ENCODE measurements at regions not wholly inside any gene's neighbourhood (a gene's known extent, or its start where the extent isn't known, plus 50 kb on each side); places are given as distances from the start of the nearest gene placed in this dataset.
"Not testable (repeated sequence)": the region's sequence is repeated elsewhere in the genome, so short reads cannot be mapped to it uniquely, and the experiment has no call there.

DNA sequence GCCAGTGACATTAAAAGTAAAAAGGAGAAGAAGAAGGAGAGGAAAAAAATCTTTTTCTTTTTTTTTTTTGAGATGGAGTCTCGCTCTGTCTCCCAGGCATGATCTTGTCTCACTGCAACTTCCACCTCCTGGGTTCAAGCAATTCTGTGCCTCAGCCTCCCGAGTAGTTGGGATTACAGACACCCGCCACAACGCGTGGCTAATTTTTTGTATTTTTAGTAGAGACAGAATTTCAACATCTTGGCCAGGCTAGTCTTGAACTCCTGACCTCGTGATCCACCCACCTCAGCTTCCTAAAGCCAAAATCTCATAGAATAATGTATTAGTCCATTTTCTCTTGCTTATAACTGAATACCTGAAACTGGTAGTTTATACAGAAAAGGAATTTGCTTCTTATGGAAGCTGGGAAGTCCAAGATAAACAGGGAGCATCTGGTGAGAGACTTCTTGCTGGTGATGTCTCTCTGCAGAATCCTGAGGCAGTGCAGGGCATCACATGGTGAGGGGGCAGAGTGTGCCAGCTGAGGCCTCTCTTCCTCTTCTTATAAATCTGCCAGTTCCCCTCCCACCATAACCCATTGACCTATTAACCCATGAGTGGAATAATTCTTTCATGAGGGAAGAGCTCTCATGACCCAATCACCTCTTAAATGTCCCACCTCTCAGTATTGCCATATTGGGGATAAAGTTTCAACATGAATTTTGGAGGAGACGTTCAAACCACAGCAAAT, 466.3 kb downstream of the GADD45G start:
- TF ChIP-seq, protein P1, sequence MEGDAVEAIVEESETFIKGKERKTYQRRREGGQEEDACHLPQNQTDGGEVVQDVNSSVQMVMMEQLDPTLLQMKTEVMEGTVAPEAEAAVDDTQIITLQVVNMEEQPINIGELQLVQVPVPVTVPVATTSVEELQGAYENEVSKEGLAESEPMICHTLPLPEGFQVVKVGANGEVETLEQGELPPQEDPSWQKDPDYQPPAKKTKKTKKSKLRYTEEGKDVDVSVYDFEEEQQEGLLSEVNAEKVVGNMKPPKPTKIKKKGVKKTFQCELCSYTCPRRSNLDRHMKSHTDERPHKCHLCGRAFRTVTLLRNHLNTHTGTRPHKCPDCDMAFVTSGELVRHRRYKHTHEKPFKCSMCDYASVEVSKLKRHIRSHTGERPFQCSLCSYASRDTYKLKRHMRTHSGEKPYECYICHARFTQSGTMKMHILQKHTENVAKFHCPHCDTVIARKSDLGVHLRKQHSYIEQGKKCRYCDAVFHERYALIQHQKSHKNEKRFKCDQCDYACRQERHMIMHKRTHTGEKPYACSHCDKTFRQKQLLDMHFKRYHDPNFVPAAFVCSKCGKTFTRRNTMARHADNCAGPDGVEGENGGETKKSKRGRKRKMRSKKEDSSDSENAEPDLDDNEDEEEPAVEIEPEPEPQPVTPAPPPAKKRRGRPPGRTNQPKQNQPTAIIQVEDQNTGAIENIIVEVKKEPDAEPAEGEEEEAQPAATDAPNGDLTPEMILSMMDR (IDR thresholded peaks at IDR 0.05; ENCODE audit: low read depth, low read length), result no peak
- CTCF ChIA-PET, result no interaction called here

GRCh38 chr9:90073186-90073945, 468.6 kb downstream of the GADD45G start:
- TF ChIP-seq, protein P1 (IDR thresholded peaks at IDR 0.05; ENCODE audit: low read depth, low read length), result no peak
- no peak overlapping the region for H3K27ac ChIP-seq (ENCODE audit: low read depth, low read length)
- H3K4me3 ChIP-seq (ENCODE audit: low read depth, low read length), result no peak overlapping the region
- DNase-seq (ENCODE audit: low read depth, low spot score), result no peak
- POLR2A ChIA-PET, result no interaction called here
- H3K27me3 ChIP-seq (ENCODE audit: control insufficient read depth, insufficient read depth, low read length), result peaks cover 2% of the 10 kb centered on the region
- CTCF ChIA-PET, result no interaction called here
- no peaks in the 10 kb centered on the region for H3K9me3 ChIP-seq (ENCODE audit: control insufficient read depth, insufficient read depth, low read length)

More for the DNA sequence above, 466.3 kb downstream of the GADD45G start:
- Histone ChIP-seq H3K27me3 (ENCODE audit: control insufficient read depth, insufficient read depth, low read length) (peaks cover 2% of the 10 kb centered on the region), H3K9me3 (ENCODE audit: control insufficient read depth, insufficient read depth, low read length) (no peaks in the 10 kb centered on the region), H3K4me3 (ENCODE audit: low read depth, low read length) (no peak overlapping the region), H3K27ac (ENCODE audit: low read depth, low read length) (no peak overlapping the region)
- POLR2A ChIA-PET, result no interaction called here
- no peak for DNase-seq (ENCODE audit: low read depth, low spot score)

DNA sequence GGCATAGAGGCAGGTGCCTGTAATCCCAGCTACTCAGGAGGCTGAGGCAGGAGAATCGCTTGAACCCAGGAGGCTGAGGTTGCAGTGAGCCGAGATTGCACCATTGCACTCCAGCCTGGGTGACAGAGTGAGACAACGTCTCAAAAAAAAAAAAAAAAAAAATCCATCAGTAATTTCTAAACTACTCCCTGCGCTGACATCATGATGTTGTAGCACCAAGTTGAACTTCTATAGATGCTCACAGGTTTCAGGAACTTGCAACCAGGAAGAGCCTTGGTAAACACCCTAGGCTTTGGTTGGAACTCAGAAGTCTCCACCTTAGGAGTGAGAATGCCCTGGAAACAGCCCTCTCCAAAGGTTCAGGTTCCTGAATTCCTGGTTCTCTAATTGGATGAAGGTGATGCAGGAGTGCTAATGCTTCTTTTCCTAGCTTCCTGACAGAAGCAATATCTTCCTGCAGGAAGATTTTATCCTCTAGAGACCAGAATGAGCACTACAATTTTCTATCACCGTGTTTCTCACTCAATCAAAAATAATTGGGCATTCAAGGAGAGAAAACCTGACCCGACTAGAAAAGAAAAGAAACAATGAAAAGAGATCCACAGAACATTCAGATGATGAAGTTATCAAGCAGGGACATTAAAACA, 469.6 kb downstream of the GADD45G start:
- CTCF ChIA-PET, result no interaction called here
- TF ChIP-seq, protein P1 (IDR thresholded peaks at IDR 0.05; ENCODE audit: low read depth, low read length), result no peak

DNA sequence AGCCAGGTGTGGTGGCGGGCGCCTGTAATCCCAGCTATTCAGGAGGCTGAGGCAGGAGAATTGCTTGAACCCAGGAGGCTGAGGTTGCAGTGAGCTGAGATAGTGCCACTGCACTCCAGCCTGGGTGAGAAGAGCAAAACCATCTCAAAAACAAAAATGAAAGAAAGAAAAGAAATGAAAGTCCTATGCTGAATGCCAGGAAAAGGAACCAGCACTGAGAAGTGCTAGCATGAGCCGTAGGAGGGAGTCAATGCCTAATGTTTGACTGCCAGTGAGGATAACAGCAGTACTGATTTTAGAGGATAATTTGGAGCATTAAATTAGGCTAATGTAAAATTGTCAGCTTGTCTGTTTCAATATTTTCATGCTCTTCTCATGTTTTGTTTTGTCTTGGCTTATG, 472.8 kb downstream of the GADD45G start:
- H3K27me3 ChIP-seq (ENCODE audit: control insufficient read depth, insufficient read depth, low read length); H3K27ac ChIP-seq (ENCODE audit: low read depth, low read length); H3K9me3 ChIP-seq (ENCODE audit: control insufficient read depth, insufficient read depth, low read length); CTCF ChIA-PET; DNase-seq (ENCODE audit: low read depth, low spot score); H3K4me3 ChIP-seq (ENCODE audit: low read depth, low read length); POLR2A ChIA-PET: not testable (repeated sequence)

More for the DNA sequence above, 469.6 kb downstream of the GADD45G start:
- DNase-seq (ENCODE audit: low read depth, low spot score), result no peak
- POLR2A ChIA-PET, result no interaction called here
- H3K9me3 ChIP-seq (ENCODE audit: control insufficient read depth, insufficient read depth, low read length), result no peaks in the 10 kb centered on the region
- no peak overlapping the region for H3K27ac ChIP-seq (ENCODE audit: low read depth, low read length)
- peaks cover 2% of the 10 kb centered on the region for H3K27me3 ChIP-seq (ENCODE audit: control insufficient read depth, insufficient read depth, low read length)
- no peak overlapping the region for H3K4me3 ChIP-seq (ENCODE audit: low read depth, low read length)

GRCh38 chr9:90078988-90079421, 474.2 kb downstream of the GADD45G start:
- H3K9me3 ChIP-seq (ENCODE audit: control insufficient read depth, insufficient read depth, low read length), result no peaks in the 10 kb centered on the region
- TF ChIP-seq, protein P1 (IDR thresholded peaks at IDR 0.05; ENCODE audit: low read depth, low read length), result no peak
- ChIA-PET CTCF (interaction anchor here (1.2 kb wide), 1 partner anchor 481 kb away, joined by 3 read pairs; no protein-coding TSS in a partner anchor), POLR2A (no interaction called here)
- no peak overlapping the region for H3K4me3 ChIP-seq (ENCODE audit: low read depth, low read length)
- H3K27ac ChIP-seq (ENCODE audit: low read depth, low read length), result no peak overlapping the region
- DNase-seq (ENCODE audit: low read depth, low spot score), result no peak
- H3K27me3 ChIP-seq (ENCODE audit: control insufficient read depth, insufficient read depth, low read length), result no peaks in the 10 kb centered on the region

All from AG04450 (cell line).